HG03039 (cell line): ENCODE measurements at regions not wholly inside any gene's neighbourhood (a gene's known extent, or its start where the extent isn't known, plus 50 kb on each side); places are given as distances from the start of the nearest gene placed in this dataset.
"Not testable (repeated sequence)": the region's sequence is repeated elsewhere in the genome, so short reads cannot be mapped to it uniquely, and the experiment has no call there.

Experiments
- ATAC-seq: cut with Tn5 transposase; IDR thresholded peaks from one replicate; pipeline ENCODE4 v1.9.1; 2021; ENCODE audit warnings: mild to moderate bottlenecking, moderate library complexity; ENCODE audit not compliant: unreplicated experiment

- no peak for ATAC-seq
Measured at GRCh38 chr20:22841846-22842245, 193.3 kb upstream of the SSTR4 start.

- ATAC-seq: no peak
Measured at GRCh38 chr20:22842793-22843192, 192.3 kb upstream of the SSTR4 start.

DNA sequence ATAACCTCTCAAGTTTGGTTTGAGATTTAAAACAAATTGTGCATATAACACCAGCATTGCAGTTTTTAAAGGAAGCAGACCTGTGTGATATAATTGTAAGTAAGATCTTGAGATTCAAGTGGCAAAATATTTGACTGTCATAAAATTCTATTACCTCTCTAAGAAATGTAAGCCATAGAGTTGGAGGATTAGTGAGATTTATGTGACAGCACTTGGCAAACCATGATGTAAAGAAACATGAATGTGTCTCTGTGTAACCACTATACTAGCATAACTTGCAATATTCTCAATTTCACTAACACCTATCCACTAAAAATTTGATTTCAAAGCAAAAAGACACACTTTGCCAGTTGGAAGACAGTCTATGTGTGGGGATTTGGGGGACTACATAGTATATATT lies 190.2 kb upstream of the SSTR4 start:
- no peak for ATAC-seq

DNA sequence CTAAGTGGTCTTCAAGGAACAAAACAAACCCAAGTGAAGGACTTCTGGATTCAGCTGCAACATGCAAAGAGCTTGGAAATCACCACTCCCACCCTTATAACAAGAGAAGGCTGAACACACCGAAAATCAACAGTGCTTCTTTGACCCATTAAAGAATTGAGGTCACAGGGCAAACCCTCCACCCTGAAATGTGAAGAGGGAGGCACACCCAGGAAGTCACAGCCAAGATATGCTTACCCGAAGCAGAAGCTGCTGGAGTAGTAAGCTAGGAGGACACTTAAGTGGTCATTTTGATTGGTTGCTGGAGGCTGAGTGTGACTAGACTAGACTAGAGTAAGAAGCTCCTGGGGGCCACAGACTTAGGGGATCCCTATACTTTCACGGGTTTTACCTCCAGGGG lies 188.2 kb upstream of the SSTR4 start:
- no peak for ATAC-seq

- no peak for ATAC-seq
Measured at GRCh38 chr20:22848364-22848763, 186.7 kb upstream of the SSTR4 start.

GRCh38 chr20:22851679-22852346 lies 183.3 kb upstream of the SSTR4 start:
- ATAC-seq: not testable (repeated sequence)

- ATAC-seq: no peak
Measured at GRCh38 chr20:22861231-22861980, 173.7 kb upstream of the SSTR4 start.

DNA sequence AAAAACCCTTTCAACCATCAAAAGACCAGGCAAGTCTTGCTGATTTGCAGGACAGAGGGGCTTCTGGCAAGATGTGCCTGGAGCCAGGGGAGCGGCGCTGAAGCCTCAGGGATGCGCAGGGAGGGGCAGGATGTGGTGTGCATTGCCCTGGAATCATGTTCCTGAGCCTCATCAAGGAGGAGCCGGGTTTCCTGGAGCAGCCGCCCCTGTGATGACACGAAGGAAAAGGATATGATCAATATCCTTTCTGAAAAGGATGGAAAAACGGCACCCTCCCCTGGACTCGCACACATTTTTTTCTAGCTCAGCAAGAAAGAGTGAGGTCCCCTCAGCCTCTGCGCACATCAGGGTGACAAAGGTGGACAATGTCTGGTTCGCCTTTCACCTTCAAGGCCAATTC lies 173.1 kb upstream of the SSTR4 start:
- ATAC-seq: no peak

GRCh38 chr20:22862671-22863230 lies 172.4 kb upstream of the SSTR4 start:
- no peak for ATAC-seq

- ATAC-seq: no peak
Measured at GRCh38 chr20:22863826-22864225, 171.3 kb upstream of the SSTR4 start.

DNA sequence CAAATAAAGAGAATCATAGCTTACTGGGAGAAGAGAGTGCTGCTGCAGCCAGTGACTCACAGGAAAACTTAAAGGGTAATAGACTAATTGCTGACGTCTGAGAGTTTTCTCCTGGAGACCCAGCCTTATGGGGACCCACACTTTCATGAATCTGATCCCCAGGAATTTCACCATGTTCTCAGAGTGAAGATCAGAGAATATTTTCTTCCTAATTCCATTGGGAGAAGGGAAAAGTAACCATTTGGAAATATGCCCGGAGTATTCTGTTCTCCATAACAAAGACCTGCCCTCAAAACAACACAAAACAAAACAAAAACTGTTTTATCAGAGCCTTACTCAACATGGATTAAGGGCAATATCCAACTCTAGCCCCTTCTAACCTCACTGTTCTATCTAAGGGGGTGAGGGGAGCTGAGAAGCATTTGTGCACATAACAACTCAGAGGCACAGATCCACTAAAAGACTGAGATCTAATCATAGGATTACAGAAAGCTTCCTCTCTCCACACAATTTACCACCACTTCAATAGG lies 168.2 kb upstream of the SSTR4 start:
- no peak for ATAC-seq

DNA sequence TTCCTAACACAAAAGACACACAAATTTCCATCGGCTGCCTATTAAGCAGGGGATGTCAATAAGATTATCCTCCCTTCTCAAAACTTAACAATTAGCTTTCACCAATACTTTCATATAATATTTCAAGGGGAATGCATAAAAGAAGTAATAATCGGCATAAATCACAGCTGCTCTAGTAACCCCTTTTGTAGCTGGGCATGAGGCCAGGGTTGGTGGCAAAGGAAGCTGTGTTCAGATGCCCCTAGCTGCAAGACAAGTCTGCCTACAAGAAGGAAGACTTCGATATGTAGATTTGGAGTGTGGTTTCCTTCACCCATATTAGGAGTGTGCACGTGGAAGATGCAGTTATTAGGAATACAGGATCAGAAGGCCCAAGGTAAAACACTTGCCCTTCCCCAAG lies 156.9 kb upstream of the SSTR4 start:
- no peak for ATAC-seq

DNA sequence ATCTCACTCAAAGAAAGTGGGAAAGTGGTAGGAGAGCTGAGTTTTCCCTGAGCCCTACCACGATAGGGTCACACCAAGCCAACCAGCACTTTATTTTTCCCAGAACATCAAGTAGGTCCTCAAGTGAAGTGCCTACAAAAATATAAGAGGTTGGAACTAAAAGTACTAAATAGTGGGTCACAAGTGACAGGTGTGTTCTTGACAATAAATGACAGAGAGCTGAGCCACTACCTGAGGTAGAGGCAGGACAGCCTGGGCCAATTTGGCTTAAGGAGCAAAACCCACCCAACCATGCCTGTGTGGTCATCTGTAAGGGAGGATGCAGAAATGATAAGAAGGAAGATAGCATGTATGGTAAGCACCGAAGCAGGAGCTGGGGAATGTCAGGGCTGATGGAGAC lies 154.8 kb upstream of the SSTR4 start:
- no peak for ATAC-seq

- ATAC-seq: no peak
Measured at GRCh38 chr20:22887796-22888195, 147.3 kb upstream of the SSTR4 start.

GRCh38 chr20:22890594-22891300 lies 144.4 kb upstream of the SSTR4 start:
- no peak for ATAC-seq

DNA sequence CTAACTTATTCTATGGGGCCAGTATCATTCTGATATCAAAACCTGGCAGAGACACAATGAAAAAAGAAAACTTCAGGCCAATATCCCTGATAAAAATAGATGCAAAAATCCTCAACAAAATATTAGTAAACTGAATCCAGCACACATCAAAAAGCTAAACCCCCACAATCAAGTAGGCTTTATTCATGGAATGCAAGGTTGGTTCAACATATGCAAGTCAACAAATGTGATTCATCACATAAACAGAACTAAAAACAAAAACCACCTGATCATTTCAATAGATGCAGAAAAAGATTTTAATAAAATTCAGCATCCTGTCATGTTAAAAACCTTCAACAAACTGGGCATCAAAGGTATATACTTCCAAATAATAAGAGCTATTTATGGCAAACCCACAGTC lies 133.9 kb upstream of the SSTR4 start:
- ATAC-seq: no peak

- no peak for ATAC-seq
Measured at GRCh38 chr20:22901921-22902320, 133.2 kb upstream of the SSTR4 start.

- no peak for ATAC-seq
Measured at GRCh38 chr20:22904386-22904785, 130.7 kb upstream of the SSTR4 start.

GRCh38 chr20:22904905-22905304 lies 130.2 kb upstream of the SSTR4 start:
- ATAC-seq: no peak

GRCh38 chr20:22905658-22906057 lies 129.5 kb upstream of the SSTR4 start:
- peak; percentile 65 for ATAC-seq

DNA sequence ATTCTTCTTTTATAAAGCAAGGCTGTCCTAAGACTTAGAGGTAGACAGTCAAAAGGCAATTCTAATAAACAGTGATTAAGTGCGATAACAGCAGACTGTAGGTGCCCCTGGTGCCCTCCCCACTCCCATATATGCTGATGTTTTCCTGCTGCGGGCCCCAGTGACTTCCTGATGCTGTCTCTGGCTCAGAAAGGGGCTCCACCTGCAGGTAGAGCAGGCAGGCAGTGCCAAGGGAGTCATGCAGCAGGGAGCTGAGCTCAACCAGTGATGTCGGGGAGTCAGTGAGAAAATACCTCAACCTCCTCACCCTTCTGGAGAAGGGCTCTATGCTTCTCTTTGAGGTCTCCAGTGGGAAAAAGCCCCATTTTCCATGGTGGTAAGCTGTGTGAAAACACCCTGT lies 126.7 kb upstream of the SSTR4 start:
- ATAC-seq: no peak
